ENCODE measurements at regions not wholly inside any gene's neighbourhood (a gene's known extent, or its start where the extent isn't known, plus 50 kb on each side); places are given as distances from the start of the nearest gene placed in this dataset.
A peak's percentile ranks its signal among the peaks of the same experiment; 100 is the strongest.

DNA sequence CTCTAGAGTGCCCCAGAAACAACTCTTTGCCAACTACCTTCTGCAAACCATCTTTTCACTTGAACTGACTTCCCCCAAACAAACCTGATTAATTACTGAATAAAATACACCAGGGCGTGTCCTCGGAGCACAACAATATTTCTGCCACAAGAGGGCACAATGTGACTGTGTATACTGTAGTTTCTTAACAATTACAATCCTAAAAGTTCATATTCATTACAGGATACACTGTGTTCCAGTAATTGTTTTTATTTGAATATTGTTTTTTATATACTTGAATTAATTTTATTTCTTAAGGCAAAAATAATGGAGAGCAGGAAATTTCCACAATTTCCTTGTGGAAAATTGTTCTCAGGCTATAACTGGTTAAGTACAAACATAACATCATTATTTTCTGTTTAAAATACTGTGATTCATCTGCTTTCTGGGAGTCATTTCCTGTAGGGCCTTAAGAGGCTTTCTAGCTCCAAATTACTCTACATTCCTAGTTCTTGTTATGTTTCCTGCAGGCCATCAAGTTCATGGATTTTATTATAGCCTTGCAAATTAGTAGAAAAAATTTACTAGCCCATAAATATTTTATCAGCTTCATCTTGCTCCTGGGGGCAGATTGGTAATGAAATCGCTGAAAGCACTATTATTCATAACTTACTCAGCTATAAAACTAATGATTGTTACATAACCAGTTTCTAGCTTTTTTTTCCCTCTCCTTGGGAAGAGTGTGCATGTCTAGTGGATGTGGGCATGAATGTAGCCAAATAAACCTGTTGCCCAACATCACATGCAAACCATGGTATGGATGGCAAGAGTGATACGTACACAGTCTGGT is 51.9 kb upstream of the SLC22A16 start:
- no peak for TF ChIP-seq POLR2A (IDR thresholded peaks at IDR 0.05; ENCODE audit: low read depth, low read length)
- FAIRE-seq (no peak), DNase-seq (ENCODE audit: insufficient read length, low spot score) (peak; percentile 21)

DNA sequence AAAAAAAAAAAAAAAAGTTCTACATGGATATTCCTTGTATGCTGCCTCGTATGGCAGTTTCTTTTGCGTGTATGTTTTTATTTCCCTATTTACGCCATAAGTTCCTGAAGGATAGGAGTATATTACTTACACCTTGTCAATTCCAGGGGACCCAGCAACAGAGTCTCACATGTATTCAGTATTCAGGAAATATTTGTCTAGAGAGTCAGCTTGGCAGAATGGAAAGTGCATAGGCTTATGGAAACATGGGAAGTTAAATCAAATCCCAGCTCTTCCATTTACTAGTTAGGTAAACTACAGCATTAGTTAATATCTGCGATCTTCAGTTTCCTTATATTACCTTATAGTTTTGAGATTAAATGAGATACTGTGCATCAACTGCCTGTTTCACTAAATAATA is 51.1 kb upstream of the SLC22A16 start:
- DNase-seq (ENCODE audit: insufficient read length, low spot score) (no peak), FAIRE-seq (no peak)
- TF ChIP-seq POLR2A (IDR thresholded peaks at IDR 0.05; ENCODE audit: low read depth, low read length), result no peak

DNA sequence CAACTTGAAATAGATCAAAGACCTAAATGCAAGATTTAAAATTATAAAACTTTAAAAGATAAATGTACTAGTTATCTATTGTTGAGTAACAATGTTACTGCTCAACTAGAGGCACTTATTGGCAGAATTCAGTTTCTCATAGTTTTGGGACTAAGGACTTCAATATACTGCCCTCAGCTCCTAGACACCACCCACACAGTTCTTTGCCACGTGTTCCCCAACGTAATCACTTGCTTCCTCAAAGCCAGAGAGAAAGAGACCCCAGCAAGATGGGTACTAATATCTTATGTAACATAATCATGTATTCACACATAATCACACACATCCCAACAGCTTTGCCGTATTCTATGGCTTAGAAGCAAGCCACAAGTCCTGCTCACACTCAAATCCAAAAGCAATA is 50.3 kb upstream of the SLC22A16 start:
- no peak for FAIRE-seq
- DNase-seq (ENCODE audit: insufficient read length, low spot score), result no peak
- no peak for TF ChIP-seq POLR2A (IDR thresholded peaks at IDR 0.05; ENCODE audit: low read depth, low read length)
